ENCODE measurements at regions not wholly inside any gene's neighbourhood (a gene's known extent, or its start where the extent isn't known, plus 50 kb on each side); places are given as distances from the start of the nearest gene placed in this dataset.
"Not testable (repeated sequence)": the region's sequence is repeated elsewhere in the genome, so short reads cannot be mapped to it uniquely, and the experiment has no call there.

GRCh38 chr10:11663763-11664555 is 52.5 kb upstream of the USP6NL start:
- DNase-seq = no peak

- not testable (repeated sequence) for DNase-seq
Measured at GRCh38 chr10:11663126-11663515, 51.7 kb upstream of the USP6NL start.

GRCh38 chr10:11661441-11661840 is 50.0 kb upstream of the USP6NL start:
- DNase-seq = no peak

Data from GF-D8 (cell line).